CD4-positive, alpha-beta T cell treated with Interleukin-6 at 100 ng/mL for 8 hours (primary cell): ENCODE measurements at regions not wholly inside any gene's neighbourhood (a gene's known extent, or its start where the extent isn't known, plus 50 kb on each side); places are given as distances from the start of the nearest gene placed in this dataset.
"Not testable (repeated sequence)": the region's sequence is repeated elsewhere in the genome, so short reads cannot be mapped to it uniquely, and the experiment has no call there.

Source experiments
- DNase-seq: peaks from one replicate; pipeline ENCODE4 v3.0.0-alpha.2; 2020; ENCODE audit warnings: mixed read lengths, low spot score

GRCh38 chrX:131893857-131894256, 129.2 kb upstream of the STK26 start:
- DNase-seq = not testable (repeated sequence)

GRCh38 chrX:131894995-131895394, 128.1 kb upstream of the STK26 start:
- DNase-seq = no peak

- DNase-seq = no peak
Measured at GRCh38 chrX:131895807-131896206, 127.3 kb upstream of the STK26 start.

- no peak for DNase-seq
Measured at GRCh38 chrX:131901546-131901945, 121.6 kb upstream of the STK26 start.

GRCh38 chrX:131907488-131908314, 115.4 kb upstream of the STK26 start:
- no peak for DNase-seq

- no peak for DNase-seq
Measured at GRCh38 chrX:131910586-131910985, 112.5 kb upstream of the STK26 start.

- no peak for DNase-seq
Measured at GRCh38 chrX:131915488-131915887, 107.6 kb upstream of the STK26 start.

GRCh38 chrX:131917588-131917987, 105.5 kb upstream of the STK26 start:
- no peak for DNase-seq

- DNase-seq = no peak
Measured at GRCh38 chrX:131918839-131919238, 104.3 kb upstream of the STK26 start.

GRCh38 chrX:131923614-131924250, 99.4 kb upstream of the STK26 start:
- no peak for DNase-seq

GRCh38 chrX:131938749-131939148, 84.4 kb upstream of the STK26 start:
- no peak for DNase-seq

GRCh38 chrX:131942034-131942433, 81.1 kb upstream of the STK26 start:
- DNase-seq = no peak

- no peak for DNase-seq
Measured at GRCh38 chrX:131944936-131945902, 77.9 kb upstream of the STK26 start.

GRCh38 chrX:131951166-131951565, 71.9 kb upstream of the STK26 start:
- no peak for DNase-seq

GRCh38 chrX:131955099-131955777, 67.9 kb upstream of the STK26 start:
- DNase-seq = no peak

- DNase-seq = no peak
Measured at GRCh38 chrX:131958724-131959123, 64.4 kb upstream of the STK26 start.

GRCh38 chrX:131970347-131970746, 52.8 kb upstream of the STK26 start:
- no peak for DNase-seq
